Liver (tissue), 8 donors: ENCODE measurements at regions not wholly inside any gene's neighbourhood (a gene's known extent, or its start where the extent isn't known, plus 50 kb on each side); places are given as distances from the start of the nearest gene placed in this dataset.
A peak's percentile ranks its signal among the peaks of the same experiment; 100 is the strongest.

Experiments used
- DNase-seq: peaks from one replicate; pipeline ENCODE4 v3.0.0-alpha.2; 2017; ENCODE audit warnings: low spot score
- H3K27ac ChIP-seq, 2 donors: one replicate each; pipeline ENCODE4 v1.7.0; 2013; ENCODE audit warnings: inconsistent platforms in 2 of 2, low read length in 2 of 2, control low read depth in 1 of 2, low read depth in 1 of 2, mild to moderate bottlenecking in 1 of 2
- H3K27me3 ChIP-seq, 4 donors: one replicate each; pipeline versions ENCODE4 v1.6.1 to v1.7.0; 2013; ENCODE audit warnings: low read length in 3 of 4, inconsistent platforms in 1 of 4, mild to moderate bottlenecking in 1 of 4, moderate library complexity in 1 of 4; ENCODE audit not compliant: control insufficient read depth in 4 of 4, insufficient read depth in 4 of 4
- H3K36me3 ChIP-seq, 4 donors: one replicate each; pipeline versions ENCODE4 v1.6.1 to v1.7.0; 2013; ENCODE audit warnings: low read length in 3 of 4, mild to moderate bottlenecking in 3 of 4, low read depth in 1 of 4, moderate library complexity in 1 of 4; ENCODE audit not compliant: control insufficient read depth in 4 of 4, insufficient read depth in 3 of 4
- H3K4me1 ChIP-seq, 4 donors: one replicate each; pipeline versions ENCODE4 v1.6.1 to v1.7.0; 2013; ENCODE audit warnings: low read length in 3 of 4, mild to moderate bottlenecking in 3 of 4, moderate library complexity in 1 of 4; ENCODE audit not compliant: control insufficient read depth in 4 of 4, insufficient read depth in 4 of 4
- H3K4me3 ChIP-seq, 3 donors: one replicate each; pipeline versions ENCODE4 v1.6.1 to v1.7.0; 2013; ENCODE audit warnings: low read length in 3 of 3, control low read depth in 1 of 3, low read depth in 1 of 3, mild to moderate bottlenecking in 1 of 3
- H3K9ac ChIP-seq, 2 donors: one replicate each; pipeline ENCODE4 v1.7.0; 2013; ENCODE audit warnings: low read length in 2 of 2, mild to moderate bottlenecking in 2 of 2, moderate library complexity in 2 of 2, control low read depth in 1 of 2, low read depth in 1 of 2
- H3K9me3 ChIP-seq, 4 donors: one replicate each; pipeline versions ENCODE4 v1.6.1 to v1.7.0; 2013; ENCODE audit warnings: low read length in 3 of 4; ENCODE audit not compliant: control insufficient read depth in 4 of 4
- EGR1 ChIP-seq, 2 donors: IDR thresholded peaks; 2 replicates each; pipeline ENCODE4 v1.6.1; 2016 to 2018; ENCODE audit warnings: antibody characterized with exemption in 2 of 2, low read depth in 2 of 2
- FOXA1 ChIP-seq: IDR thresholded peaks from 2 replicates; pipeline ENCODE4 v1.6.1; 2016; ENCODE audit warnings: antibody characterized with exemption
- FOXA2 ChIP-seq: IDR thresholded peaks from 2 replicates; pipeline ENCODE4 v1.6.1; 2016; ENCODE audit warnings: antibody characterized with exemption
- GABPA ChIP-seq, 2 donors: IDR thresholded peaks in 1 of 2; conservative IDR thresholded peaks in 1 of 2; 2 replicates each; pipeline ENCODE4 v1.6.1; 2016; ENCODE audit warnings: antibody characterized with exemption in 2 of 2, mild to moderate bottlenecking in 1 of 2, moderate library complexity in 1 of 2
- HNF4A ChIP-seq, 2 donors: conservative IDR thresholded peaks; 2 replicates each; pipeline ENCODE4 v1.6.1; 2016; ENCODE audit warnings: antibody characterized with exemption in 2 of 2, mild to moderate bottlenecking in 2 of 2
- HNF4G ChIP-seq: IDR thresholded peaks from 2 replicates; pipeline ENCODE4 v1.6.1; 2016; ENCODE audit warnings: antibody characterized with exemption
- JUND ChIP-seq, 2 donors: IDR thresholded peaks; 2 replicates each; pipeline ENCODE4 v1.6.1; 2016; ENCODE audit warnings: antibody characterized with exemption in 2 of 2
- NR2F2 ChIP-seq: IDR thresholded peaks from 2 replicates; pipeline ENCODE4 v1.6.1; 2016; ENCODE audit warnings: antibody characterized with exemption
- RAD21 ChIP-seq, 2 donors: IDR thresholded peaks; 2 replicates each; pipeline ENCODE4 v1.6.1; 2016; ENCODE audit warnings: antibody characterized with exemption in 2 of 2, mild to moderate bottlenecking in 2 of 2
- RXRA ChIP-seq, 2 donors: IDR thresholded peaks; 2 replicates each; pipeline ENCODE4 v1.6.1; 2017 to 2018; ENCODE audit warnings: antibody characterized with exemption in 2 of 2, mild to moderate bottlenecking in 1 of 2
- SP1 ChIP-seq: IDR thresholded peaks from 2 replicates; pipeline ENCODE4 v1.6.1; 2018; ENCODE audit warnings: antibody characterized with exemption, mild to moderate bottlenecking
- YY1 ChIP-seq: IDR thresholded peaks from 2 replicates; pipeline ENCODE4 v1.6.1; 2016; ENCODE audit warnings: antibody characterized with exemption, mild to moderate bottlenecking
- WGBS: extraction: QIAGEN DNeasy Blood & Tissue Kit; methylation state at CpG from one replicate; pipeline ENCODE4 v1.1.7; 2013; 5-methylcytosine and 5-hydroxymethylcytosine counted together
- TF ChIP-seq, protein P1 (sequence below): IDR thresholded peaks from 2 replicates; pipeline ENCODE4 v1.6.1; 2016; ENCODE audit warnings: antibody characterized with exemption
- TF ChIP-seq, protein P2 (sequence below): fragments of 150-350 bp; IDR thresholded peaks from 2 replicates; pipeline ENCODE4 v1.5.1; 2017; ENCODE audit warnings: improper control_type of control experiment, low read depth, low read length; ENCODE audit not compliant: missing input control
- TF ChIP-seq, protein P3 (sequence below): IDR thresholded peaks from 2 replicates; pipeline ENCODE4 v1.6.1; 2016; ENCODE audit warnings: antibody characterized with exemption, mild to moderate bottlenecking
- TF ChIP-seq, protein P4 (sequence below): IDR thresholded peaks from 2 replicates; pipeline ENCODE4 v1.6.1; 2016; ENCODE audit warnings: antibody characterized with exemption
- TF ChIP-seq, protein P5 (sequence below): IDR thresholded peaks from 2 replicates; pipeline ENCODE4 v1.6.1; 2016; ENCODE audit warnings: antibody characterized with exemption
- donor health status: healthy.
- donor health status: healthy.
- donor health status: healthy.
- donor health status: healthy.
- donor health status: healthy.

DNA sequence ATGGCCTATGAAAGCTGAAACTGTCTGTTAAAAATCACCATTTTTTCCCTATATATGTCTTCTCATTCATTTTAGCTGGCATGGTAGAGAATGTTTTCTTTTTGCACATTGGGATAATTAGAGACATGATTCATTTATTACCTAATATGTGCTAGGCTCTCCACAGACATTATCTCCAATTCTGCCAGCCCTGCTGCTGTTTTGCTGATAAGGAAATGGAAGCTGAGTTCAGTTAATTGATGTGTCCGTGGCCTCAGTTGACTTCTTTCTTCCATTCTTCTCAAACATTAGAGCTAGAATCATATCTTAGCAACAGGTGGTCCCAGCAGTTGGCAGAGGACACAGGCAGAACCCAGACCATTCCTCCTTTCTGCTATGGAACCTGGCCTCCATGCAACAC, 644.1 kb upstream of the CITED2 start:
- Histone ChIP-seq H3K4me3 (no peak overlapping the region), H3K27me3 (no peaks in the 10 kb centered on the region), H3K27ac (no peak overlapping the region), H3K9ac (no peak overlapping the region), H3K36me3 (no peaks in the 10 kb centered on the region), H3K9me3 (peaks cover 0 to 12% (median 4%) of the 10 kb centered on the region in 4 donors), H3K4me1 (peaks cover 0 to 1% (median 0%) of the 10 kb centered on the region in 4 donors)
- TF ChIP-seq NR2F2 = no peak
- no peak for DNase-seq
- 74% methylated on average over 1 of the region's 1 CpG for WGBS

DNA sequence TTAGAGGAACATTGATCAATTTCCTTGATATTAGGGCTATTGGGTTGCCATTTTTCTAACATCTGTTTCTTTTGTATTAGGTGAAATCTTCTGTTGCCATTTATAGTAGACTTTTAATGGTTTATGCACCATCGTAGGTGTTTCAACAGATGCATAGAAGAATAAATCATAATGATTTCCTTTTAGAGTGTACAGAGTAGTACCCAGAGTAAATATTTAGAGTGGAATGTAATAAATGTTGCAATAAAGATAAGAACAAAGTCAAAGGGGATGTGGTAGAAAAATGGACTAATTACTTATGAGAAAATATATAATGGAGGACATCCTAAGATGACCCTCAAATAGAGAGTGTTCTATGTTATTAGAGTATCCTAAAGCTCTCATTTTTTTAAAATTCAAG, 643.0 kb upstream of the CITED2 start:
- H3K4me1 ChIP-seq = peaks cover 0 to 1% (median 0%) of the 10 kb centered on the region in 4 donors
- no peaks in the 10 kb centered on the region for H3K36me3 ChIP-seq
- H3K9ac ChIP-seq = no peak overlapping the region
- H3K27me3 ChIP-seq = no peaks in the 10 kb centered on the region
- TF ChIP-seq FOXA1 = no peak
- TF ChIP-seq EGR1 (IDR thresholded peaks at IDR 0.05; ENCODE audit: low read depth in 2 of 2) = no peak
- TF ChIP-seq HNF4A (conservative IDR thresholded peaks at IDR 0.05) = peak in 1 of 2 donors; percentile 24
- no peak overlapping the region for H3K4me3 ChIP-seq
- DNase-seq = no peak
- peaks cover 0 to 12% (median 4%) of the 10 kb centered on the region in 4 donors for H3K9me3 ChIP-seq
- WGBS = 28% methylated on average over 1 of the region's 1 CpG
- H3K27ac ChIP-seq = no peak overlapping the region

DNA sequence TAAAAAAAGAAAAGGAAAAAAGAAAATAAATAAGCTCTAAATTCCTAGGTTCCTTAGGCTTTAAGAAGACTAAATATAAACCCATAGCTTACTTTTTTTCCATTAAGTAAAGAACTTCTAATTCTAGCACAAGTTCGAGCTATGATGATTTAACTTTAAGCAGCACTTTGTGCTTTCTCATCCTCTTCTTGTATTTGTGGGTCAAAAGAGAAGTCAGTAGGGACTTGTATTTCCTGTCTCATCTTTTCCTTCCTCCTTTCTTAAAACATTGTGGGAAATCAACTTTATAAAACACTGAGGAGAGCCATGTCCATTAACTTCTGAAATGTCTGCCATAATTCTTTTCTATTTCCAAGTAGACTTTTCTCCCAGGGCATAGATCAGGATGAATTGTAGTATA, 637.7 kb upstream of the CITED2 start:
- no peaks in the 10 kb centered on the region for H3K27me3 ChIP-seq
- no peaks in the 10 kb centered on the region for H3K9me3 ChIP-seq
- no peak overlapping the region for H3K4me3 ChIP-seq
- DNase-seq = no peak
- TF ChIP-seq YY1 = no peak
- TF ChIP-seq FOXA1 = no peak
- no peaks in the 10 kb centered on the region for H3K36me3 ChIP-seq
- no peak overlapping the region for H3K9ac ChIP-seq
- peaks cover 2 to 20% (median 13%) of the 10 kb centered on the region in 4 donors for H3K4me1 ChIP-seq
- WGBS = 67% methylated on average over 1 of the region's 1 CpG
- H3K27ac ChIP-seq = no peak overlapping the region

DNA sequence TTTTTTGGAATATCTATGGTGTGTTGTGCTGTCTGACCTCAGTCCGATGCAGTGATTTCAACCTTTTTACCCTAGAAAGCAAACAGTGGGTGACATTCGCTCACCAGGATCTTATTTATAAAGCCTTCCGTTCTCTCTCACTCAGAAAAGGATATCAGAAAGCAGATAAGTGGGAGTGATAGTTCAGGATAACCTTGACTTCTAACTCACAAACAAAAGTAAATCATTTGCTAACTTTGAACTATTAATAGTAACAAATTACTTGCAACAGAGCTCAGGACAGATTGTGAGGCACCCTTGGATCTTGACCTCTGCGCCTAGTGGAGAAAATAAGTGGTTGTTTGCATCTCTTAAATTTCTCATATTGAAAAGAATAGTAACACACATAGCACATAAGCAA, 637.1 kb upstream of the CITED2 start:
- H3K4me1 ChIP-seq = peaks cover 1 to 20% (median 13%) of the 10 kb centered on the region in 4 donors
- 29% methylated on average over 4 of the region's 4 CpGs for WGBS
- H3K36me3 ChIP-seq = no peaks in the 10 kb centered on the region
- H3K4me3 ChIP-seq = no peak overlapping the region
- peak overlapping the region in 1 of 2 donors; percentile 65 for H3K9ac ChIP-seq
- DNase-seq = no peak
- H3K27me3 ChIP-seq = no peaks in the 10 kb centered on the region
- H3K27ac ChIP-seq = peak overlapping the region; percentile 77 to 81
- no peaks in the 10 kb centered on the region for H3K9me3 ChIP-seq
- TF ChIP-seq, protein P1, sequence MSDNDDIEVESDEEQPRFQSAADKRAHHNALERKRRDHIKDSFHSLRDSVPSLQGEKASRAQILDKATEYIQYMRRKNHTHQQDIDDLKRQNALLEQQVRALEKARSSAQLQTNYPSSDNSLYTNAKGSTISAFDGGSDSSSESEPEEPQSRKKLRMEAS = peak; percentile 52
- TF ChIP-seq NR2F2 (peak; percentile 71), RXRA (IDR thresholded peaks at IDR 0.05) (peak; percentile 83 to 88), RAD21 (IDR thresholded peaks at IDR 0.05) (peak; percentile 67 to 74), EGR1 (IDR thresholded peaks at IDR 0.05; ENCODE audit: low read depth in 2 of 2) (no peak), HNF4G (peak; percentile 54), FOXA1 (peak; percentile 17), FOXA2 (peak; percentile 46), GABPA (IDR thresholded peaks at IDR 0.05 in 1 of 2, conservative IDR thresholded peaks at IDR 0.05 in 1 of 2) (no peak), YY1 (no peak), HNF4A (conservative IDR thresholded peaks at IDR 0.05) (peak; percentile 82 to 84), SP1 (peak; percentile 79), JUND (IDR thresholded peaks at IDR 0.05) (peak; percentile 66 to 74)
- TF ChIP-seq, protein P2, sequence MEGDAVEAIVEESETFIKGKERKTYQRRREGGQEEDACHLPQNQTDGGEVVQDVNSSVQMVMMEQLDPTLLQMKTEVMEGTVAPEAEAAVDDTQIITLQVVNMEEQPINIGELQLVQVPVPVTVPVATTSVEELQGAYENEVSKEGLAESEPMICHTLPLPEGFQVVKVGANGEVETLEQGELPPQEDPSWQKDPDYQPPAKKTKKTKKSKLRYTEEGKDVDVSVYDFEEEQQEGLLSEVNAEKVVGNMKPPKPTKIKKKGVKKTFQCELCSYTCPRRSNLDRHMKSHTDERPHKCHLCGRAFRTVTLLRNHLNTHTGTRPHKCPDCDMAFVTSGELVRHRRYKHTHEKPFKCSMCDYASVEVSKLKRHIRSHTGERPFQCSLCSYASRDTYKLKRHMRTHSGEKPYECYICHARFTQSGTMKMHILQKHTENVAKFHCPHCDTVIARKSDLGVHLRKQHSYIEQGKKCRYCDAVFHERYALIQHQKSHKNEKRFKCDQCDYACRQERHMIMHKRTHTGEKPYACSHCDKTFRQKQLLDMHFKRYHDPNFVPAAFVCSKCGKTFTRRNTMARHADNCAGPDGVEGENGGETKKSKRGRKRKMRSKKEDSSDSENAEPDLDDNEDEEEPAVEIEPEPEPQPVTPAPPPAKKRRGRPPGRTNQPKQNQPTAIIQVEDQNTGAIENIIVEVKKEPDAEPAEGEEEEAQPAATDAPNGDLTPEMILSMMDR = peak; percentile 33
- TF ChIP-seq, protein P3, sequence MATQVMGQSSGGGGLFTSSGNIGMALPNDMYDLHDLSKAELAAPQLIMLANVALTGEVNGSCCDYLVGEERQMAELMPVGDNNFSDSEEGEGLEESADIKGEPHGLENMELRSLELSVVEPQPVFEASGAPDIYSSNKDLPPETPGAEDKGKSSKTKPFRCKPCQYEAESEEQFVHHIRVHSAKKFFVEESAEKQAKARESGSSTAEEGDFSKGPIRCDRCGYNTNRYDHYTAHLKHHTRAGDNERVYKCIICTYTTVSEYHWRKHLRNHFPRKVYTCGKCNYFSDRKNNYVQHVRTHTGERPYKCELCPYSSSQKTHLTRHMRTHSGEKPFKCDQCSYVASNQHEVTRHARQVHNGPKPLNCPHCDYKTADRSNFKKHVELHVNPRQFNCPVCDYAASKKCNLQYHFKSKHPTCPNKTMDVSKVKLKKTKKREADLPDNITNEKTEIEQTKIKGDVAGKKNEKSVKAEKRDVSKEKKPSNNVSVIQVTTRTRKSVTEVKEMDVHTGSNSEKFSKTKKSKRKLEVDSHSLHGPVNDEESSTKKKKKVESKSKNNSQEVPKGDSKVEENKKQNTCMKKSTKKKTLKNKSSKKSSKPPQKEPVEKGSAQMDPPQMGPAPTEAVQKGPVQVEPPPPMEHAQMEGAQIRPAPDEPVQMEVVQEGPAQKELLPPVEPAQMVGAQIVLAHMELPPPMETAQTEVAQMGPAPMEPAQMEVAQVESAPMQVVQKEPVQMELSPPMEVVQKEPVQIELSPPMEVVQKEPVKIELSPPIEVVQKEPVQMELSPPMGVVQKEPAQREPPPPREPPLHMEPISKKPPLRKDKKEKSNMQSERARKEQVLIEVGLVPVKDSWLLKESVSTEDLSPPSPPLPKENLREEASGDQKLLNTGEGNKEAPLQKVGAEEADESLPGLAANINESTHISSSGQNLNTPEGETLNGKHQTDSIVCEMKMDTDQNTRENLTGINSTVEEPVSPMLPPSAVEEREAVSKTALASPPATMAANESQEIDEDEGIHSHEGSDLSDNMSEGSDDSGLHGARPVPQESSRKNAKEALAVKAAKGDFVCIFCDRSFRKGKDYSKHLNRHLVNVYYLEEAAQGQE = peak; percentile 56
- TF ChIP-seq, protein P4, sequence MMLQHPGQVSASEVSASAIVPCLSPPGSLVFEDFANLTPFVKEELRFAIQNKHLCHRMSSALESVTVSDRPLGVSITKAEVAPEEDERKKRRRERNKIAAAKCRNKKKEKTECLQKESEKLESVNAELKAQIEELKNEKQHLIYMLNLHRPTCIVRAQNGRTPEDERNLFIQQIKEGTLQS = no peak
- TF ChIP-seq, protein P5, sequence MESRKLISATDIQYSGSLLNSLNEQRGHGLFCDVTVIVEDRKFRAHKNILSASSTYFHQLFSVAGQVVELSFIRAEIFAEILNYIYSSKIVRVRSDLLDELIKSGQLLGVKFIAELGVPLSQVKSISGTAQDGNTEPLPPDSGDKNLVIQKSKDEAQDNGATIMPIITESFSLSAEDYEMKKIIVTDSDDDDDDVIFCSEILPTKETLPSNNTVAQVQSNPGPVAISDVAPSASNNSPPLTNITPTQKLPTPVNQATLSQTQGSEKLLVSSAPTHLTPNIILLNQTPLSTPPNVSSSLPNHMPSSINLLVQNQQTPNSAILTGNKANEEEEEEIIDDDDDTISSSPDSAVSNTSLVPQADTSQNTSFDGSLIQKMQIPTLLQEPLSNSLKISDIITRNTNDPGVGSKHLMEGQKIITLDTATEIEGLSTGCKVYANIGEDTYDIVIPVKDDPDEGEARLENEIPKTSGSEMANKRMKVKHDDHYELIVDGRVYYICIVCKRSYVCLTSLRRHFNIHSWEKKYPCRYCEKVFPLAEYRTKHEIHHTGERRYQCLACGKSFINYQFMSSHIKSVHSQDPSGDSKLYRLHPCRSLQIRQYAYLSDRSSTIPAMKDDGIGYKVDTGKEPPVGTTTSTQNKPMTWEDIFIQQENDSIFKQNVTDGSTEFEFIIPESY = no peak
